Calu3 (cell line): ENCODE measurements at regions not wholly inside any gene's neighbourhood (a gene's known extent, or its start where the extent isn't known, plus 50 kb on each side); places are given as distances from the start of the nearest gene placed in this dataset.

ENCODE experiments used
- BruUV-seq: library from RNA; stranded (reverse); fragments of 400-500 nt; replicated peaks from 2 replicates; lab custom pipeline; 2021; lab: Mats Ljungman, UMichigan
- CTCF ChIA-PET: fragments of 300-600 bp; sonication (Branson Sonifier 250); formaldehyde crosslinking; loops from one replicate; lab custom pipeline; 2022; ENCODE audit warnings: antibody characterized with exemption; lab: Charles Lee
- DNase-seq: peaks from one replicate; pipeline ENCODE4 v3.0.0; 2022
- H3K27ac Mint-ChIP-seq: one replicate; pipeline ENCODE4 v1.8.0; 2022; ENCODE audit warnings: mixed read lengths; ENCODE audit not compliant: unreplicated experiment
- H3K27me3 Mint-ChIP-seq: one replicate; pipeline ENCODE4 v1.8.0; 2022; ENCODE audit warnings: mixed read lengths; ENCODE audit not compliant: unreplicated experiment
- H3K36me3 Mint-ChIP-seq: one replicate; pipeline ENCODE4 v1.8.0; 2022; ENCODE audit warnings: mild to moderate bottlenecking, moderate library complexity, mixed read lengths; ENCODE audit not compliant: insufficient read depth, unreplicated experiment
- H3K4me1 Mint-ChIP-seq: one replicate; pipeline ENCODE4 v1.8.0; 2022; ENCODE audit warnings: mild to moderate bottlenecking, low read depth, mixed read lengths; ENCODE audit not compliant: unreplicated experiment
- H3K4me3 Mint-ChIP-seq: one replicate; pipeline ENCODE4 v1.8.0; 2022; ENCODE audit warnings: mild to moderate bottlenecking, low read depth, moderate library complexity, mixed read lengths; ENCODE audit not compliant: unreplicated experiment
- H3K9me3 Mint-ChIP-seq: one replicate; pipeline ENCODE4 v1.8.0; 2022; ENCODE audit warnings: low read depth, mixed read lengths; ENCODE audit not compliant: unreplicated experiment
- intact Hi-C: fragments of 100-400 bp; cut with micrococcal nuclease; formaldehyde crosslinking; loops from one replicate; pipeline ENCODE4 v1.10.0; 2022; ENCODE audit not compliant: unreplicated experiment
- TF ChIP-seq, protein P1 (sequence below): fragments of 200-600 bp; IDR thresholded peaks from one replicate; pipeline ENCODE4 v1.8.0; 2022; ENCODE audit warnings: antibody characterized with exemption; ENCODE audit not compliant: unreplicated experiment

DNA sequence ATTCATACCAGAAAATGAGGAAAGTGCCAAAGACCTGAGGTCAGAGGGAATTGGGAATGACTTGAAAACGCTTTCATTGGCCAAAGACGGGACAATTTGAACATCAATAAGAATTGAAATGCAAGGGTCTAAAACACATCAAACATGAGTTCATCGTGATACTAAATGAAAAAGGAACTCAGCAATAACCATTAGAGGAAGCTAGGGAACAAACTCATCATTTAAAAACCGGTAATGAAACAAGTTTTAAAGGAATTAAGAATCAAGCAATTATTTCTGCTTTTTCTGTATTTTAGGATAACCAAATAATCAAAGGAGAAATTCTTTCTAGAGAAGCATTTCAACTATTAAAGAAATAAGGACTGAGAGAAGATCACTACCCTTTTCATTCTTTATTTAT, 303.1 kb downstream of the ARHGAP12 start:
- peaks cover 6% of the 10 kb centered on the region for H3K9me3 Mint-ChIP-seq
- no TSS peak for BruUV-seq
- intact Hi-C loops, result no loop called here
- H3K4me1 Mint-ChIP-seq, result no peaks in the 10 kb centered on the region
- CTCF ChIA-PET, result no interaction called here
- no peak for DNase-seq
- H3K27me3 Mint-ChIP-seq, result peaks cover 15% of the 10 kb centered on the region
- no peaks in the 10 kb centered on the region for H3K36me3 Mint-ChIP-seq
- H3K4me3 Mint-ChIP-seq, result no peak overlapping the region
- no peak overlapping the region for H3K27ac Mint-ChIP-seq
- TF ChIP-seq, protein P1, sequence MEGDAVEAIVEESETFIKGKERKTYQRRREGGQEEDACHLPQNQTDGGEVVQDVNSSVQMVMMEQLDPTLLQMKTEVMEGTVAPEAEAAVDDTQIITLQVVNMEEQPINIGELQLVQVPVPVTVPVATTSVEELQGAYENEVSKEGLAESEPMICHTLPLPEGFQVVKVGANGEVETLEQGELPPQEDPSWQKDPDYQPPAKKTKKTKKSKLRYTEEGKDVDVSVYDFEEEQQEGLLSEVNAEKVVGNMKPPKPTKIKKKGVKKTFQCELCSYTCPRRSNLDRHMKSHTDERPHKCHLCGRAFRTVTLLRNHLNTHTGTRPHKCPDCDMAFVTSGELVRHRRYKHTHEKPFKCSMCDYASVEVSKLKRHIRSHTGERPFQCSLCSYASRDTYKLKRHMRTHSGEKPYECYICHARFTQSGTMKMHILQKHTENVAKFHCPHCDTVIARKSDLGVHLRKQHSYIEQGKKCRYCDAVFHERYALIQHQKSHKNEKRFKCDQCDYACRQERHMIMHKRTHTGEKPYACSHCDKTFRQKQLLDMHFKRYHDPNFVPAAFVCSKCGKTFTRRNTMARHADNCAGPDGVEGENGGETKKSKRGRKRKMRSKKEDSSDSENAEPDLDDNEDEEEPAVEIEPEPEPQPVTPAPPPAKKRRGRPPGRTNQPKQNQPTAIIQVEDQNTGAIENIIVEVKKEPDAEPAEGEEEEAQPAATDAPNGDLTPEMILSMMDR, result no peak

DNA sequence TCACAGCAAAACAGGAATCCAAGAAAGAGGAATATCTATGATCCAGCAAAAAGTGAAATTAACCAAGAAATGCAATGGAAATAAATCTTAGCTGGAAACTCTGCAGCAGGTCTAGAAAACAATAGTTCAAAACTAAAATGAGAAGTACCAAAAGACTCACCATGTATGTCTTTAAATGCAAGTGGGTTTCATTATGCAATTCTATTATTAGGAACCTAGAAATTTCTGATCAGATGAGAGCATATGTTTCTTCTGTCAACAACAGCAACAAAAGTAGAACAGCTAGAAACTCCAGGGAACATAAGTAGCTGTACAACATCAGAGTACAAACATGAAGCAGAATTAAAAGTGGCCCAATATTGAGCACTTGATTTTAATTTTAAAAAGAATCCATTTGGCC, 304.0 kb downstream of the ARHGAP12 start:
- TF ChIP-seq, protein P1, result no peak
- no peak for DNase-seq
- CTCF ChIA-PET, result no interaction called here
- no peaks in the 10 kb centered on the region for H3K4me1 Mint-ChIP-seq
- peaks cover 6% of the 10 kb centered on the region for H3K9me3 Mint-ChIP-seq
- no TSS peak for BruUV-seq
- intact Hi-C loops, result no loop called here
- no peaks in the 10 kb centered on the region for H3K36me3 Mint-ChIP-seq
- peaks cover 9% of the 10 kb centered on the region for H3K27me3 Mint-ChIP-seq
- no peak overlapping the region for H3K27ac Mint-ChIP-seq
- no peak overlapping the region for H3K4me3 Mint-ChIP-seq

GRCh38 chr10:31623947-31624346, 304.7 kb downstream of the ARHGAP12 start:
- BruUV-seq, result no TSS peak
- CTCF ChIA-PET, result no interaction called here

GRCh38 chr10:31623466-31623865, 304.4 kb downstream of the ZEB1 start:
- intact Hi-C loops, result no loop called here
- H3K4me3 Mint-ChIP-seq, result no peak overlapping the region
- no TSS peak for BruUV-seq
- CTCF ChIA-PET, result no interaction called here
- TF ChIP-seq, protein P1, result no peak
- no peak overlapping the region for H3K27ac Mint-ChIP-seq
- no peak for DNase-seq
- no peaks in the 10 kb centered on the region for H3K36me3 Mint-ChIP-seq
- H3K9me3 Mint-ChIP-seq, result peaks cover 6% of the 10 kb centered on the region
- no peaks in the 10 kb centered on the region for H3K4me1 Mint-ChIP-seq
- H3K27me3 Mint-ChIP-seq, result peaks cover under 1% of the 10 kb centered on the region

More at GRCh38 chr10:31623947-31624346, 304.7 kb downstream of the ARHGAP12 start:
- no peaks in the 10 kb centered on the region for H3K36me3 Mint-ChIP-seq
- H3K9me3 Mint-ChIP-seq, result peaks cover 6% of the 10 kb centered on the region
- intact Hi-C loops, result no loop called here
- H3K4me1 Mint-ChIP-seq, result no peaks in the 10 kb centered on the region
- peaks cover 3% of the 10 kb centered on the region for H3K27me3 Mint-ChIP-seq
- H3K4me3 Mint-ChIP-seq, result no peak overlapping the region
- H3K27ac Mint-ChIP-seq, result no peak overlapping the region
- DNase-seq, result no peak
- TF ChIP-seq, protein P1, result no peak

- TF ChIP-seq, protein P1, result no peak
- Mint-ChIP-seq H3K4me1 (no peaks in the 10 kb centered on the region), H3K27ac (no peak overlapping the region), H3K27me3 (peaks cover 5% of the 10 kb centered on the region), H3K36me3 (no peaks in the 10 kb centered on the region), H3K9me3 (peaks cover 6% of the 10 kb centered on the region), H3K4me3 (no peak overlapping the region)
- DNase-seq, result no peak
- intact Hi-C loops, result no loop called here
- no TSS peak for BruUV-seq
- CTCF ChIA-PET, result no interaction called here
Measured at GRCh38 chr10:31622978-31623377, 304.0 kb downstream of the ZEB1 start.
